Progenitor cell of endocrine pancreas (in vitro differentiated cells): ENCODE measurements at regions not wholly inside any gene's neighbourhood (a gene's known extent, or its start where the extent isn't known, plus 50 kb on each side); places are given as distances from the start of the nearest gene placed in this dataset.

Experiments used
- DNase-seq: peaks from one replicate; pipeline ENCODE4 v3.0.0; 2021; ENCODE audit warnings: low spot score; ENCODE audit not compliant: unreplicated experiment
- H3K27ac Mint-ChIP-seq: 2 replicates; pipeline ENCODE4 v1.8.0; 2021; ENCODE audit warnings: mild to moderate bottlenecking, moderate library complexity, mixed read lengths
- H3K27me3 Mint-ChIP-seq: 2 replicates; pipeline ENCODE4 v1.8.0; 2021; ENCODE audit warnings: mixed read lengths
- H3K36me3 Mint-ChIP-seq: 2 replicates; pipeline ENCODE4 v1.8.0; 2022; ENCODE audit warnings: mixed read lengths; ENCODE audit not compliant: insufficient read depth
- H3K4me1 Mint-ChIP-seq: 2 replicates; pipeline ENCODE4 v1.8.0; 2021; ENCODE audit warnings: low read depth, mixed read lengths
- H3K4me3 Mint-ChIP-seq: 2 replicates; pipeline ENCODE4 v1.8.0; 2021; ENCODE audit warnings: low read depth, mild to moderate bottlenecking, moderate library complexity, mixed read lengths
- H3K9me3 Mint-ChIP-seq: 2 replicates; pipeline ENCODE4 v1.8.0; 2021; ENCODE audit warnings: low read depth, mixed read lengths
- TF ChIP-seq, protein P1 (sequence below): fragments of 200-600 bp; sonication (generic); IDR thresholded peaks from one replicate; pipeline ENCODE4 v1.5.0; 2021; ENCODE audit warnings: antibody characterized with exemption, mild to moderate bottlenecking; ENCODE audit not compliant: unreplicated experiment

GRCh38 chr10:105969884-105970377 lies 1194.6 kb downstream of the SORCS1 start:
- Mint-ChIP-seq H3K27ac (no peak overlapping the region), H3K4me3 (no peak overlapping the region), H3K9me3 (no peaks in the 10 kb centered on the region), H3K36me3 (no peaks in the 10 kb centered on the region), H3K27me3 (no peaks in the 10 kb centered on the region), H3K4me1 (peaks cover 6% of the 10 kb centered on the region)
- TF ChIP-seq, protein P1, sequence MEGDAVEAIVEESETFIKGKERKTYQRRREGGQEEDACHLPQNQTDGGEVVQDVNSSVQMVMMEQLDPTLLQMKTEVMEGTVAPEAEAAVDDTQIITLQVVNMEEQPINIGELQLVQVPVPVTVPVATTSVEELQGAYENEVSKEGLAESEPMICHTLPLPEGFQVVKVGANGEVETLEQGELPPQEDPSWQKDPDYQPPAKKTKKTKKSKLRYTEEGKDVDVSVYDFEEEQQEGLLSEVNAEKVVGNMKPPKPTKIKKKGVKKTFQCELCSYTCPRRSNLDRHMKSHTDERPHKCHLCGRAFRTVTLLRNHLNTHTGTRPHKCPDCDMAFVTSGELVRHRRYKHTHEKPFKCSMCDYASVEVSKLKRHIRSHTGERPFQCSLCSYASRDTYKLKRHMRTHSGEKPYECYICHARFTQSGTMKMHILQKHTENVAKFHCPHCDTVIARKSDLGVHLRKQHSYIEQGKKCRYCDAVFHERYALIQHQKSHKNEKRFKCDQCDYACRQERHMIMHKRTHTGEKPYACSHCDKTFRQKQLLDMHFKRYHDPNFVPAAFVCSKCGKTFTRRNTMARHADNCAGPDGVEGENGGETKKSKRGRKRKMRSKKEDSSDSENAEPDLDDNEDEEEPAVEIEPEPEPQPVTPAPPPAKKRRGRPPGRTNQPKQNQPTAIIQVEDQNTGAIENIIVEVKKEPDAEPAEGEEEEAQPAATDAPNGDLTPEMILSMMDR = no peak
- DNase-seq = no peak

- DNase-seq = no peak
- Mint-ChIP-seq H3K27ac (no peak overlapping the region), H3K4me3 (no peak overlapping the region), H3K36me3 (no peaks in the 10 kb centered on the region), H3K9me3 (no peaks in the 10 kb centered on the region), H3K4me1 (peaks cover 11% of the 10 kb centered on the region), H3K27me3 (no peaks in the 10 kb centered on the region)
- TF ChIP-seq, protein P1 = no peak
These were observed 1195.8 kb downstream of the SORCS1 start for GRCh38 chr10:105968666-105969065.

- H3K9me3 Mint-ChIP-seq = no peaks in the 10 kb centered on the region
- TF ChIP-seq, protein P1 = no peak
- no peak overlapping the region for H3K4me3 Mint-ChIP-seq
- no peaks in the 10 kb centered on the region for H3K27me3 Mint-ChIP-seq
- peaks cover 13% of the 10 kb centered on the region for H3K4me1 Mint-ChIP-seq
- H3K27ac Mint-ChIP-seq = no peak overlapping the region
- no peaks in the 10 kb centered on the region for H3K36me3 Mint-ChIP-seq
- no peak for DNase-seq
These were observed 1197.2 kb downstream of the SORCS1 start for GRCh38 chr10:105967256-105967655.

- TF ChIP-seq, protein P1 = no peak
- H3K27ac Mint-ChIP-seq = no peak overlapping the region
These were observed 1199.4 kb downstream of the SORCS1 start for GRCh38 chr10:105965141-105965540.

GRCh38 chr10:105964009-105964408 lies 1200.5 kb downstream of the SORCS1 start:
- no peaks in the 10 kb centered on the region for H3K36me3 Mint-ChIP-seq
- DNase-seq = no peak
- H3K27me3 Mint-ChIP-seq = no peaks in the 10 kb centered on the region
- H3K27ac Mint-ChIP-seq = no peak overlapping the region
- TF ChIP-seq, protein P1 = no peak
- no peak overlapping the region for H3K4me3 Mint-ChIP-seq
- H3K9me3 Mint-ChIP-seq = no peaks in the 10 kb centered on the region
- peaks cover 18% of the 10 kb centered on the region for H3K4me1 Mint-ChIP-seq

More at GRCh38 chr10:105965141-105965540, 1199.4 kb downstream of the SORCS1 start:
- Mint-ChIP-seq H3K4me3 (no peak overlapping the region), H3K27me3 (no peaks in the 10 kb centered on the region), H3K9me3 (no peaks in the 10 kb centered on the region), H3K36me3 (no peaks in the 10 kb centered on the region), H3K4me1 (peaks cover 18% of the 10 kb centered on the region)
- no peak for DNase-seq
